GM19468 (cell line): ENCODE measurements at regions not wholly inside any gene's neighbourhood (a gene's known extent, or its start where the extent isn't known, plus 50 kb on each side); places are given as distances from the start of the nearest gene placed in this dataset.

Source experiments
- ATAC-seq: cut with Tn5 transposase; IDR thresholded peaks from one replicate; pipeline ENCODE4 v1.9.1; 2021; ENCODE audit warnings: mild to moderate bottlenecking, moderate library complexity, moderate number of reproducible peaks; ENCODE audit not compliant: unreplicated experiment; ENCODE audit errors: extremely low read depth

- ATAC-seq = no peak
Observed at GRCh38 chr10:6305401-6306321, 102.9 kb downstream of the PFKFB3 start.

- no peak for ATAC-seq
Observed at GRCh38 chr10:6306917-6307316, 104.2 kb downstream of the PFKFB3 start.

GRCh38 chr10:6309816-6310215 lies 107.1 kb downstream of the PFKFB3 start:
- ATAC-seq = no peak

DNA sequence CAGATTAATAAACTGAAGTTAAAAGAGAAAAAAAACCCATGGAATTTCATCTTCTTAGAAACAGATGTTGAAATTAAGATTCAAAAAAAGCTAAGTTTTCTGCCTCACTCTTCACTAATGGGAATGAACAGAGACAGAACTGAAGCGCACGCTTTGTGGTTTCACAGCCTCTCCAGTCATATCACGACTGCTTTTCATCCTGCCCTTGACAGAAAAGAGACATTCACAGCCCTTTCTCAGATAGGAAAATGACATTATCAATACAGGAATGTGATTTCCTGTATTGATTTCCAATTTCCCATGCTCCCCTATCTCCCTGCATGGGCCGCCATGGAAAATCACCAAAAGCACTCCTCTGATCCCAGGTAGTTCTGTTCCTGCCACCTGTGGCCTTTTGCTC lies 108.2 kb downstream of the PFKFB3 start:
- no peak for ATAC-seq

GRCh38 chr10:6311700-6312330 lies 109.1 kb downstream of the PFKFB3 start:
- ATAC-seq = no peak

- ATAC-seq = no peak
Observed at GRCh38 chr10:6312636-6313035, 109.9 kb downstream of the PFKFB3 start.

DNA sequence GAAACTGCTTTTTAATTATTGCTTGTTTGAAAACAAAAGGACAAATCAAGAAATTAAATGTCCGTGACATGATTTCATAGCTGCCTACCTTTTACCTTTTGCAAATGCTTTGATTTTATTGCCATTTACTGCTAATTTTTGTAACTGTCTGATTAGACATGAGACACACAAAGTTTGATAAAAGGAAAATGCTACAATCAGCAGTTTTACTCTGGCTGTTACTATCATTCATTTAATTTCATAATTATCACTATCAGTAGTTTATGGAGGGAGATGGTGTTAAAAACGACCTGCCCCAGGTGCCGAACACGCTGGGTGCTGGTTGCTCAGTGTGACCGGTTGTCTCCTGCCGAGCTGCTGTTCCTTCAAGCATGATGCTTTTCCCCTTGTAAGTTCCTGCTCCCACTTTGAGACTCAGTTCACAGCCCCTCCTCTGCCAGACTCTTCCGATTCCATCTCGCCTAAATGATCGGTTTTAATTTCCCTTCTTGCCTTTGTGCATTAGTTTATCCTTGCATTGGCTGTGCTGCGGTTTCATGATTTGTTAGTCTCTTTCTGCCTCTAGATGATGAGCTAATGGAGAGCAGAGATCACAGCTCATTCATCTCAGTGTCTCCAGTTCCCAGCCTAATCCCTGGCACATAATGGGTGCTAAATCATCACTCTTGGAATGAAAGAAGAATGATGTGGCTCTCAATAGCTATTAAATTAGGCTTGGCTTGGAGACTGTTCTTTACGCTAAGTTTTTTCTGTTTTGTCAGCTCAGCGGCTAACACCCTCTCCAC lies 110.6 kb downstream of the PFKFB3 start:
- no peak for ATAC-seq

DNA sequence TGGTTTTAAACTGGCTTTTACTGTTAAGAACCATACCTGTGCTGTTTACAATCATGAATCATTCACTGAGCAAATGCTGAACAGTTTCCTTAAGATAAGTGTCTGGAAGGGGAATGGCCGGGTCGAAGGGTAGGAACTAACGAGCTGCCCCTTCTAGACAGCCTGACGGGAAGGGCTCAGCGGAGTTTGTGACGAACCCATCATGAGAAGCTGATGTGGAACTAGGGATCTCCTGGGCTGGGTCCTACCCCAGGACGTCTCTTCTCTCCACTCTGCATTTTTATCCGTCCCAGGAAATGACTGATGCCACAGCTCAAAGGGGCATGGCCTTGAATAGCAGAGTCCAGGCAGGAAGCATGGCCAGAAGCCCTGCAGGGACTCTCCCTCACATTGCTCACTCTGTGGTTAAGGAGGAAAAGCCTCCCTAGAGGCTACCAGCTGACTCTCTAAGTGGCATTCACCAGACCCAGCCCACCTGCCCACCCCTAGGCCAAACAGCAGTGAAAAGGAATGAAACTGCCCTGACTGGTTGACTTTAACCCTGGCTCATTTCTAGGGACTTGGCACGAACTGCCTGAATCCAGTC lies 112.0 kb downstream of the PFKFB3 start:
- ATAC-seq = no peak

DNA sequence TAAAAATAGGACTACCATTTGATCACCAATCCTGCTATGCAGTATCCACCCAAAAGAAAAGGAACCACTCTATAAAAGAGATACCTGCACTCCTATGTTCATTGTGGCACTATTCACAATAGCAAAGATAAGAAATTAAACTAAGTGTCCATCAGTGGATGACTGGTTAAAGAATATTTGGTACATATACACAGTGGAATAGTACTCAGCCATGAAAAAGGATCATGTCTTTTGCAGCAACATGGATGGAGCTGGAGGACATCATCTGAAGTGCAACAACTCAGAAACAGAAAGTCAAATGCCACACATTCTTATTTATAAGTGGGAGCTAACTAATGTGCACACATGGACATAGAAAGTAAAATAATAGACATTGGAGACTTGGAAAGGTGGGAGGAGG lies 116.4 kb downstream of the PFKFB3 start:
- no peak for ATAC-seq

- peak; percentile 46 for ATAC-seq
Observed at GRCh38 chr10:6320320-6321010, 117.7 kb downstream of the PFKFB3 start.

- no peak for ATAC-seq
Observed at GRCh38 chr10:6321880-6322279, 119.1 kb downstream of the PFKFB3 start.

GRCh38 chr10:6322805-6323204 lies 120.1 kb downstream of the PFKFB3 start:
- no peak for ATAC-seq

DNA sequence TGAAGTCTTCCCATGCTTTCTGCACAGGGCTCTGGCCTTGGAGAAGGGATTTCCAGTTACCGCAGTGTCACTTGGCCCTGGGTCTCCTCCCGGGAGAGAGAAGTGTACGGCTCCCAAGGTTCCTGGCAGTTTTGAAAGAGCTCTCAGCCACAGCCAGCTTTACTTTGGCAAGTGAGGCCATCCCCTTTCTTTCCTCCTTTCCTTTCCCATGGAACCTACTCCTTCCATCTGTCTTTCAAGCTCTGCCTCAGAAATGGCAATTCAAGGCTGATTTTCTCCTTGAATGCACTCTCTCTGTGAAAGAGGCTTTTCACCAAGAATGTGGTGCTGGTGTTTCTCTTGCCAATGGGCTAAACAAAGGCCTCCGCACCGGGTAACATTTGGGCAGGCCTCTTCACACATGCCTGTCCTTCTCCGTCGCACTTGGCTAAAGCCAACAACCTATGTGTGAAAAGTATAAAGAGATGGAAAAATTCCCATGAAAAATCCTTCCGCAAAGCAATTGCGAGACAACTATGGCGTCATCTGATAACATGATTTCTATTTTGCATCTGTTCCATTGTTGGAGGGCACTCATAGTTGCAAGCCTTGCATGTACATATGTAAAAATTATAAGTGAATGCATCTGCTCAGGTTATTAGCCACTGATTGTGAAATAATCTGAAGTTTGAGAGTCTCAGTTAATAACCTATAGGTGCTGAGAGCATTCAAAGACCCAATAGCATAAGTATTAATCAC lies 125.4 kb downstream of the PFKFB3 start:
- ATAC-seq = no peak

DNA sequence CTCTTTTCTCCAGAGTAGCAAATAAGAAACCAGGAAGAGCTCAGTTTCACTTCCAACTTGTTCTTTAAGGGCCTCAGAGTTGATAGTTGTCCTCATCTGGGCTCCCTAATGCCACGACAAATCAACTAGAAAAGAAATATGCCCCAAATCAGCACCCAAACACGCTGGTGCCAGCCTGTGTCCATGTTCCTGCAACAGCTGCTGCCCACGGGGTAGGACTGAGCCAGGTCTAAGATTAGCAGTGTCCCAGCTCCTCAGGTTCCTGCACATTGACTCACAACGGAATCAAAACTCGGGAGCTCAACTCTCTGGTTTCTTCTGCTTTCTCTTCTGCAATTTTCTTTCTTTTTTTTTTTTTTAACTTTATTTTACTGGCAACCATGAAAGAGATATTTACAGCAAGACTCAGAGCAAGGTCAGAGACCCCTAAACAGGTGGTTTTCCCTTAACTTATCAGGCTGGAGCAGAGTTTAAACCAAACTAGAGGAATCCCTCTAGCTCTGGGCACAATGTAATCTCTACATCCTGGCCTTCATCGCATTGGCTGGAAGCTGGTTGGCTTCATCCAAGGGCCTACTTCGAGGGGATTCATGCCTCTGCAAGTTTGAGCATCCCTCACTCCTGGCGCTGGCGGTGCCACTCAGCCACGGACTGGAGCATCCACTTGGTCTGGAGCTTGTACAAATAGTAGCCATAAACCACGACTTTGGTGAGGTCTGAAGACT lies 126.1 kb downstream of the PFKFB3 start:
- no peak for ATAC-seq

GRCh38 chr10:6333086-6333485 lies 130.4 kb downstream of the PFKFB3 start:
- no peak for ATAC-seq

- no peak for ATAC-seq
Observed at GRCh38 chr10:6333973-6334372, 131.2 kb downstream of the PFKFB3 start.

- ATAC-seq = no peak
Observed at GRCh38 chr10:6336016-6336415, 133.3 kb downstream of the PFKFB3 start.

- ATAC-seq = no peak
Observed at GRCh38 chr10:6337382-6337781, 134.7 kb downstream of the PFKFB3 start.

GRCh38 chr10:6338361-6338760 lies 135.6 kb downstream of the PFKFB3 start:
- no peak for ATAC-seq
